GM12878 (cell line): ENCODE measurements at regions not wholly inside any gene's neighbourhood (a gene's known extent, or its start where the extent isn't known, plus 50 kb on each side); places are given as distances from the start of the nearest gene placed in this dataset.

ENCODE experiments used
- ATAC-seq: fragments of 200-7000 bp; cut with Tn5 transposase; 3 replicates; pipeline ENCODE4 v1.9.1; 2020; ENCODE audit warnings: mild to moderate bottlenecking, moderate library complexity
- BruUV-seq: library from RNA; stranded (reverse); fragments of 400-500 nt; replicated peaks from 2 replicates; lab custom pipeline; 2021; lab: Mats Ljungman, UMichigan
- CTCF ChIA-PET: fragments of 300-600 bp; sonication (Branson Sonifier 250); formaldehyde crosslinking; extraction: SDS; loops from one replicate; lab custom pipeline; 2021; ENCODE audit warnings: inconsistent platforms; lab: Yijun Ruan, JAX
- POLR2A ChIA-PET: fragments of 350-600 bp; formaldehyde crosslinking; extraction: SDS; loops from one replicate; lab custom pipeline; 2021; ENCODE audit warnings: inconsistent platforms; lab: Charles Lee
- RAD21 ChIA-PET: fragments of 300-600 bp; sonication (Branson Sonifier 250); formaldehyde crosslinking; loops from one replicate; lab custom pipeline; 2023; ENCODE audit warnings: antibody characterized with exemption; ENCODE audit not compliant: unreplicated experiment; lab: Charles Lee
- SMC1A ChIA-PET: fragments of 300-600 bp; sonication (Branson Sonifier 250); formaldehyde crosslinking; loops from one replicate; lab custom pipeline; 2023; ENCODE audit not compliant: unreplicated experiment, uncharacterized antibody; lab: Charles Lee
- DNase-seq: peaks from one replicate; pipeline ENCODE4 v3.0.0-alpha.2; 2011; ENCODE audit warnings: low read depth, low spot score
- FAIRE-seq: peaks from 3 replicates; lab custom pipeline; 2011; peaks lifted over from hg19 to GRCh38; lab: Jason Lieb, UNC
- H2AFZ ChIP-seq: 2 replicates; pipeline ENCODE4 v1.6.0; 2011; ENCODE audit warnings: low read depth, low read length, control low read depth; ENCODE audit not compliant: control insufficient read depth
- H3K27ac ChIP-seq: 2 replicates; pipeline ENCODE4 v1.5.1; 2011; ENCODE audit warnings: control low read depth; ENCODE audit not compliant: control insufficient read depth, insufficient read depth
- H3K27me3 ChIP-seq, 2 experiments: replicated peaks in 1 of 2; 2 replicates each; pipeline versions ENCODE4 v1.6.0 to v1.6.1; 2011; ENCODE audit warnings: low read length in 1 of 2; ENCODE audit not compliant: control insufficient read depth in 2 of 2, insufficient read depth in 2 of 2
- H3K36me3 ChIP-seq, 2 experiments: 2 replicates each; pipeline ENCODE4 v1.5.1; 2011; ENCODE audit warnings: low read length in 1 of 2; ENCODE audit not compliant: control insufficient read depth in 2 of 2, insufficient read depth in 2 of 2
- H3K4me1 ChIP-seq: 2 replicates; pipeline ENCODE4 v1.6.1; 2011; ENCODE audit warnings: mild to moderate bottlenecking, low read length, moderate library complexity, mixed read lengths; ENCODE audit not compliant: control insufficient read depth, insufficient read depth
- H3K4me2 ChIP-seq: 2 replicates; pipeline ENCODE4 v1.6.0; 2011; ENCODE audit warnings: control low read depth; ENCODE audit not compliant: control insufficient read depth, insufficient read depth
- H3K4me3 ChIP-seq: fragments of 200-600 bp; sonication (generic); 2 replicates; pipeline ENCODE4 v1.5.1; 2016
- H3K79me2 ChIP-seq: 2 replicates; pipeline ENCODE4 v1.6.0; 2011; ENCODE audit warnings: low read length; ENCODE audit not compliant: control insufficient read depth, insufficient read depth
- H3K9ac ChIP-seq: 2 replicates; pipeline ENCODE4 v1.8.0; 2011; ENCODE audit warnings: low read length, control low read depth, mixed read lengths; ENCODE audit not compliant: control insufficient read depth, insufficient read depth
- H3K9me3 ChIP-seq: replicated peaks from 3 replicates; pipeline ENCODE4 v1.5.1; 2011; ENCODE audit warnings: mild to moderate bottlenecking, low read length; ENCODE audit not compliant: control insufficient read depth, insufficient read depth
- H4K20me1 ChIP-seq: 2 replicates; pipeline ENCODE4 v1.6.0; 2011; ENCODE audit not compliant: control insufficient read depth, insufficient read depth
- CREB1 ChIP-seq: IDR thresholded peaks from 2 replicates; pipeline ENCODE4 v1.6.1; 2012; ENCODE audit warnings: low read depth, mild to moderate bottlenecking, inconsistent platforms
- HDAC6 ChIP-seq: fragments of 200-600 bp; sonication (generic); IDR thresholded peaks from one replicate; pipeline ENCODE4 v1.8.0; 2017; ENCODE audit warnings: antibody characterized with exemption; ENCODE audit not compliant: unreplicated experiment
- RCOR1 ChIP-seq: conservative IDR thresholded peaks from 2 replicates; pipeline ENCODE4 v1.6.1; 2012; ENCODE audit warnings: low read depth, low read length, improper control_type of control experiment
- SRF ChIP-seq, 2 experiments: IDR thresholded peaks; 2 replicates each; pipeline ENCODE4 v1.6.1; 2011; ENCODE audit warnings: low read depth in 2 of 2, low read length in 2 of 2, mild to moderate bottlenecking in 1 of 2, moderate library complexity in 1 of 2
- WGBS: methylation state at CpG from one replicate; pipeline ENCODE4 v1.1.6; 2016; ENCODE audit warnings: low lambda C conversion rate; ENCODE audit not compliant: insufficient replicate concordance, insufficient coverage; ENCODE audit errors: missing lambda C conversion rate; 5-methylcytosine and 5-hydroxymethylcytosine counted together
- in situ Hi-C: fragments of 300-500 bp; cut with MboI; formaldehyde crosslinking; loops from 9 replicates; pipeline ENCODE4 v1.14.3; 2018; ENCODE audit warnings: mixed read lengths
- intact Hi-C: fragments of 100-400 bp; cut with micrococcal nuclease; formaldehyde crosslinking; loops from one replicate; pipeline ENCODE4 v1.14.2; 2022; ENCODE audit not compliant: unreplicated experiment
- TF ChIP-seq, protein P1 (sequence below): fragments of 150-350 bp; IDR thresholded peaks from 2 replicates; pipeline ENCODE4 v1.6.1; 2014; ENCODE audit warnings: mild to moderate bottlenecking, low read depth, low read length

GRCh38 chr21:19535356-19535755, 1131.8 kb upstream of the TMPRSS15 start:
- RAD21 ChIA-PET: no interaction called here

DNA sequence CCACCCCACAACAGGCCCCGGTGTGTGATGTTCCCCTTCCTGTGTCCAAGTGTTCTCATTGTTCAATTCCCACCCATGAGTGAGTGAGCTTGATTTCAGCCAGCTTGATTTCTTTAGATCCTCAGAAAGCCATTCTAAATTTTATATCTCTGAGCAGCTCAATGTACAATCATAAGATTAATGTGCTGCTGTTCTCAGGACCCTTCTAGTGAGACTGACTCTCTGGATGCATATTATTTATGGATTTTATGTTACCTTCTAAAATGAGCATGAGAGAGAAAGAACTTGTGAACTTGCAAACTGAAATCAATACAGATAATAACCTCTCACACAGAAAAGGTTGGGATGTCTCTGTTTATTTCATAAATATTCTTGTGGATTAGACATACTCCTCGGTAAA, 1133.5 kb upstream of the TMPRSS15 start:
- FAIRE-seq: no peak
- POLR2A ChIA-PET: no interaction called here
- H3K9me3 ChIP-seq: no peaks in the 10 kb centered on the region

More at GRCh38 chr21:19535356-19535755, 1131.8 kb upstream of the TMPRSS15 start:
- Histone ChIP-seq H3K27me3 (no peaks in the 10 kb centered on the region), H3K4me2 (no peak overlapping the region), H3K4me3 (no peak overlapping the region), H3K79me2 (no peaks in the 10 kb centered on the region), H2AFZ (no peak overlapping the region), H3K4me1 (no peaks in the 10 kb centered on the region), H3K27ac (no peak overlapping the region), H3K9ac (no peak overlapping the region), H3K36me3 (no peaks in the 10 kb centered on the region), H4K20me1 (no peaks in the 10 kb centered on the region), H3K9me3 (no peaks in the 10 kb centered on the region)
- no peak for FAIRE-seq
- in situ Hi-C loops (no loop called here), intact Hi-C loops (no loop called here)
- DNase-seq: no peak
- 75% methylated on average over 3 of the region's 3 CpGs for WGBS
- CTCF ChIA-PET: no interaction called here
- TF ChIP-seq CREB1: no peak
- POLR2A ChIA-PET: no interaction called here
- no TSS peak for BruUV-seq
- SMC1A ChIA-PET: no interaction called here
- no peak for ATAC-seq

More for the DNA sequence above, 1133.5 kb upstream of the TMPRSS15 start:
- Histone ChIP-seq H3K9ac (no peak overlapping the region), H2AFZ (no peak overlapping the region), H4K20me1 (no peaks in the 10 kb centered on the region), H3K27me3 (no peaks in the 10 kb centered on the region), H3K4me1 (no peaks in the 10 kb centered on the region), H3K36me3 (no peaks in the 10 kb centered on the region)
- ChIA-PET CTCF (no interaction called here), SMC1A (no interaction called here)
- 53% methylated on average over 1 of the region's 2 CpGs for WGBS
- no TSS peak for BruUV-seq
- no peak for DNase-seq
- in situ Hi-C loops: no loop called here
- TF ChIP-seq SRF (IDR thresholded peaks at IDR 0.05; ENCODE audit: low read depth in 2 of 2, low read length in 2 of 2) (no peak), RCOR1 (no peak), HDAC6 (no peak)
- TF ChIP-seq, protein P1, sequence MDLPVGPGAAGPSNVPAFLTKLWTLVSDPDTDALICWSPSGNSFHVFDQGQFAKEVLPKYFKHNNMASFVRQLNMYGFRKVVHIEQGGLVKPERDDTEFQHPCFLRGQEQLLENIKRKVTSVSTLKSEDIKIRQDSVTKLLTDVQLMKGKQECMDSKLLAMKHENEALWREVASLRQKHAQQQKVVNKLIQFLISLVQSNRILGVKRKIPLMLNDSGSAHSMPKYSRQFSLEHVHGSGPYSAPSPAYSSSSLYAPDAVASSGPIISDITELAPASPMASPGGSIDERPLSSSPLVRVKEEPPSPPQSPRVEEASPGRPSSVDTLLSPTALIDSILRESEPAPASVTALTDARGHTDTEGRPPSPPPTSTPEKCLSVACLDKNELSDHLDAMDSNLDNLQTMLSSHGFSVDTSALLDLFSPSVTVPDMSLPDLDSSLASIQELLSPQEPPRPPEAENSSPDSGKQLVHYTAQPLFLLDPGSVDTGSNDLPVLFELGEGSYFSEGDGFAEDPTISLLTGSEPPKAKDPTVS: no peak
- TF ChIP-seq, all 136 proteins: peak for 0
- no peaks in the 10 kb centered on the region for H3K79me2 ChIP-seq
- no peak overlapping the region for H3K4me3 ChIP-seq
- RAD21 ChIA-PET: no interaction called here
- intact Hi-C loops: no loop called here
- H3K4me2 ChIP-seq: no peak overlapping the region
- ATAC-seq: no peak
- H3K27ac ChIP-seq: no peak overlapping the region
